HG03045 (cell line): ENCODE measurements at regions not wholly inside any gene's neighbourhood (a gene's known extent, or its start where the extent isn't known, plus 50 kb on each side); places are given as distances from the start of the nearest gene placed in this dataset.
"Not testable (repeated sequence)": the region's sequence is repeated elsewhere in the genome, so short reads cannot be mapped to it uniquely, and the experiment has no call there.

Experiments used
- ATAC-seq: cut with Tn5 transposase; IDR thresholded peaks from one replicate; pipeline ENCODE4 v1.9.1; 2021; ENCODE audit warnings: mild to moderate bottlenecking, moderate library complexity; ENCODE audit not compliant: unreplicated experiment

- no peak for ATAC-seq
Measured at GRCh38 chrX:5314148-5314547, 914.5 kb downstream of the NLGN4X start.

- no peak for ATAC-seq
Measured at GRCh38 chrX:5307416-5307815, 921.3 kb downstream of the NLGN4X start.

DNA sequence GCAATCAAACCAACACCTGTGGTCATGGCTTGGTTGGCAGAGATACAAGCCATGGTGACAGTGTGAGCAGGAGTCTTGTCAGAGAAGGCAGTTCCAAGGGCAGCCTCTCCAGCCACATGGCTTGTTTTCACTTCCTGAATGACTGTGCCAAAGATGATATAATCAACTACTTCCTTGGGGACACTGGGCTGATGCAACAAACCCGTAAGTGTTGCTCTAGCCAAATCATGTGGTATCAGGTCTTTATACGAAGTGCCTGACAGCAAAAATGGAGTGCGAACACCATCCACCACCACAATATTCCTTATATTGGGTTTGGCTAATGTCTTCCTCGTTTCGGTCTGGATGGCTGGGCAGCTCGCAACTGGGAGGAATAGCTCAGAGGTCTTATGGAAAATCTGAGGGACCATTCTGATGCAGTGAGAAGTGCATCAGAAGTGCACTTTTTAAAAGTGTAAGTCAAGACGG is 922.0 kb downstream of the NLGN4X start:
- ATAC-seq: no peak

- ATAC-seq: no peak
Measured at GRCh38 chrX:5305452-5305851, 923.2 kb downstream of the NLGN4X start.

DNA sequence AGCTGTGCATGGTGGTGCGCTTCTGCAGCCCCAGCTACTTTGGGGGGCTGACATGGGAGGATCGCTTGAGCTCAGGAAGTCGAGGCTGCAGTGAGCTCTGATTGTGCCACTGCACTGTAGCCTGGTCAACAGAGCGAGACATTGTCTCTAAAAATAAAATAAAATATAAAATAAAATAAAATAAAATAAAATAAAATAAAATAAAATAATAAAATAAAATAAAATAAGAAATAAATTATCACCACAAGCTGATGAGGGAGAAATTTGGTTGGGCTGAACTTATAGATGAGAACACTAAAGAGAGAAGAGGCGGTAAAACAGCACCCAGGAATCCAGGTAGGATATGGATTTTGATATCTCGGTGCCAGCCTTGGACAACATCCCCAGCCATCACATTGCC is 933.7 kb downstream of the NLGN4X start:
- ATAC-seq: no peak

DNA sequence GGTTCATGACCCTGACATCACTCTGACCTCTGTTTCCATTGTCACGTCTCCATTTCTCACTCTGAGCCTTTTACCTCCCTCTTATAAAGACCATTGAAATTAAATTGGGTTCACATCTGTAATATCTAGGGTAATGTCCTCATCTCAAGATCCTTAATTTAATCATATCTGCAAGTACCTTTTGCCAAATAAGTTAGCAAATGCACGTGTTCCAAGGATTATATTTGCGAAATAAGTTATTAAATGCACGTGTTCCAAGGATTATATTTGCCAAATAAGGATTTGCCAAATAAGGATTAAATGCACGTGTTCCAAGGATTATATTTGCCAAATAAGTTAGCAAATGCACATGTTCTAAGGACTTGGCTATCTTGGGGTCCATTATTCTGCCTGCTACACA is 938.0 kb downstream of the NLGN4X start:
- ATAC-seq: no peak

GRCh38 chrX:5289949-5290348 is 938.7 kb downstream of the NLGN4X start:
- ATAC-seq: not testable (repeated sequence)

DNA sequence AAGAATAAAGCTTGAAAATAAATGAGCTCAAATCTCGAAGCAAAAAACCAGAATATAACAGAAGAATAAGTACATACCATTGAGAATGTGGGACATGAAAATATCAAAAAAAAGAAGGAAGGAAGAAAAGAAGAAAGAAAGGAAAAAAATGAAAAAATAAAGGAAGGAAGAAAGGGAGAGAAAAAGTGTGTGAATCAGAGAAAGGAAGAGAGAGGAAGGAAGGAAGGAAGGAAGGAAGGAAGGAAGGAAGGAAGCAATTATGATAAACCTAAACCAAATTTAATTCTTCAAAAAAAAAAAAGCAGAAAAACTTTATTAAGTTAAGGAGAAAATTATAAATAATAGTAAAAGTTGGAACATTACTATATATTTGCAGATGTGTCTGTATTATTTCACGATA is 949.8 kb downstream of the NLGN4X start:
- no peak for ATAC-seq

DNA sequence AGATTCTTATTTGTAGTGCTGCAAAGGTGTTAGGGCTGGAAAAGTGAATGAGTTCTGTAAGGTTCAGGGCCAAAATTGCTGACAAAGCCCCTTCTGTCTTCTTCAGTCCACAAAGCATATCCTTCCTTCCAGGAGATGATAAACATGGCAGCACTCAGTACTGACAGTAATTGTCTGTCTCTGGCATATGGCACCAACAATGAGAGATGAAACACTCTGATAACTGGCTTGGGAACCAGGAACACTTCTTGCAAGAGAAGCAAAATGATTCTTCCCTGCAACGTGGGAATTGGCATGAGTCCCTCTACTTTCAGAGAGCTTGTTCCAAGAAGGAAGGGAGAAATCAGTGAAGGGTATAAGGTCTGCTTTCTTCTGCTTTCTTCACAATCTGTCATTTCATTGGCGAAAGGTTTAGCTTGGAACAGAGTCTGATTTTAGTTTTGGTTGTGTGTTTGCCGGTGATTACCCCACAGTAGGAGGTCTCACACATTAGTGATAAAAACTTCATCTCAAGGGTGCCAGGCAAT is 963.3 kb downstream of the NLGN4X start:
- no peak for ATAC-seq

- ATAC-seq: no peak
Measured at GRCh38 chrX:5250106-5250505, 978.6 kb downstream of the NLGN4X start.

DNA sequence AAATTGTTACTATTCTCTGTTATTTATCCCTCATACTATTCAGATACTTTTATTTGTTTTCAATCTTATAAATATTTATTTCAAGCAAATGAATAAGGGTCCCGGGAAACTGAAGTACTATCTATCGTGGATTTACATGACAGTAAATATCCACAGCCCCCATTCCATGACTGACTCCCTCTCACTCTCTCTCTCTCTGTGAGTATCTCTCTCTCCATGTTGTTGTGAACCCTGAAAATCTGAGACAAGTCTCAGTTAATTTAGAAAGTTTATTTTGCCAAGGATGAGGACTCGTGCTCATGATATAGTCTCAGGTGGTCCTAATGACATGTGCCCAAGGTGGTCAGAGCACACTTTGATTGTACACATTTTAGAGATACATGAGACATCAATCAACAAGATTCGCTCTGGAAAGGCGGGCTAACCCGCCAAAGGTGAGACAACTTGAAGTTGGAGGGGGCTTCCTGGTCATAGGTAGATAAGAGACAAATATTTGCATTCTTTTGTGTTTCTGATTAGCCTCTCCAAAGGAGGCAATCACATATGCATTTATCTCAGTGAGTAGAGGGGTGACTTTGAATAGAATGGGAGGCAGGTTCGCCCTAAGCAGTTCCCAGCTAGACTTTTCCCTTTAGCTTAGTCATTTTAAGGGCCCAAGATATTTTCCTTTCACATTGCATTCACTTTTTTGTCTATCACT is 986.4 kb downstream of the NLGN4X start:
- no peak for ATAC-seq

GRCh38 chrX:5236749-5237148 is 991.9 kb downstream of the NLGN4X start:
- ATAC-seq: no peak

GRCh38 chrX:5236096-5236495 is 992.6 kb downstream of the NLGN4X start:
- no peak for ATAC-seq

- ATAC-seq: no peak
Measured at GRCh38 chrX:5233830-5234229, 994.8 kb downstream of the NLGN4X start.

GRCh38 chrX:5220421-5220820 is 1008.2 kb downstream of the NLGN4X start:
- ATAC-seq: no peak

GRCh38 chrX:5194806-5195205 is 1033.9 kb downstream of the NLGN4X start:
- no peak for ATAC-seq

DNA sequence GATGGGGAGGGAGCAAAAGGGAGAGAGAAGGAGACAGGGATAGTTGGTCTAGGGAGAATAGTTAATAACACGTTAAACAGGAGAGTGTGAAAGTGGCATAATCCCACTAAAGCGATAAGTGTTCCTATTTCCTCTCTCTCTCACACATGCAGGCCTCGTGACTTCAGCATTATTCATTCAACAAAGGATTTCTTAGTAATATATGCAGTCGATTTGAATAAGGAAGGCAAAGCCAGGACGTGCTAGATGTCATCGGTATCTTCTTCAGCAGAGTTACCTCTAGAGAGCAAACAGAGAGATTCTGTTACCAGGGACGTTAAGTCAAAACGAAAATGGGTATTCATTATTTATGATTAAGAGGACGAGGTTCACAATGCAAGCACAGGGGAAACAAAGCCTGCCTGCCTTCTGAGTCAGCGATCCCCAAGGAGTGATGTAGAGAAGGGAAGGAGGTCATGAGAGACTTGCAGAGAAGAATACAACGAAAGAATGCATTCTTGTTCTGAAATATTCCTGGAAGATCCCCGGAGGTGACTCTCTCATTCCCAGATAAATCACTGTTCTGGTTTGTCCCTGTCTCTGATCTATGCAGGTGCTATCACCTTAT is 1048.4 kb downstream of the NLGN4X start:
- ATAC-seq: no peak

GRCh38 chrX:5176766-5177165 is 1051.9 kb downstream of the NLGN4X start:
- ATAC-seq: no peak

- ATAC-seq: no peak
Measured at GRCh38 chrX:5163663-5164062, 1065.0 kb downstream of the NLGN4X start.

GRCh38 chrX:5155301-5155700 is 1073.4 kb downstream of the NLGN4X start:
- ATAC-seq: no peak

GRCh38 chrX:5145957-5146356 is 1082.7 kb downstream of the NLGN4X start:
- ATAC-seq: no peak

DNA sequence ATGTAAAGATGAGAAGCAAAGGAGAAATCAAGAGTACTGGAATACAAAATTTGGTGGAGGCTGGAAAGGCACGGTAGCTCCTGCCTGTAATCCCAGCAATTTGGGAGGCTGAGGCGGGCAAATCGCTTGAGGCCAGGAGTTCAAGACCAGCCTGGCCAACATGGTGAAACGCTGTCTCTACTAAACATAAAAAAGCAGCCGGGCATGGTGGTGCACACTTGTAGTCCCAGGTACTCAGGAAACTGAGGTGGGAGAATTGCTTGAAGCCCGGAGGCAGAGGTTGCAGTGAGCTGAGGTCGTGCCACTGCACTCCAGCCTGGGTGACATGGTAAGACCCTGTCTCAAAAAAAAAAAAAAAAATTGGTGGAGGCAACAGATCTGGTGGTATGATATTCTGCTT is 1086.0 kb downstream of the NLGN4X start:
- ATAC-seq: no peak
